C4-2B (cell line): ENCODE measurements at regions not wholly inside any gene's neighbourhood (a gene's known extent, or its start where the extent isn't known, plus 50 kb on each side); places are given as distances from the start of the nearest gene placed in this dataset.

Experiments used
- H3K27ac ChIP-seq: fragments of 450-650 bp; 2 replicates; pipeline ENCODE4 v1.5.1; 2017
- CTCF ChIP-seq: fragments of 450-650 bp; conservative IDR thresholded peaks from 2 replicates; pipeline ENCODE4 v1.5.1; 2017; ENCODE audit warnings: mild to moderate bottlenecking
- ZFX ChIP-seq: fragments of 450-650 bp; IDR thresholded peaks from 2 replicates; pipeline ENCODE4 v1.6.1; 2017

DNA sequence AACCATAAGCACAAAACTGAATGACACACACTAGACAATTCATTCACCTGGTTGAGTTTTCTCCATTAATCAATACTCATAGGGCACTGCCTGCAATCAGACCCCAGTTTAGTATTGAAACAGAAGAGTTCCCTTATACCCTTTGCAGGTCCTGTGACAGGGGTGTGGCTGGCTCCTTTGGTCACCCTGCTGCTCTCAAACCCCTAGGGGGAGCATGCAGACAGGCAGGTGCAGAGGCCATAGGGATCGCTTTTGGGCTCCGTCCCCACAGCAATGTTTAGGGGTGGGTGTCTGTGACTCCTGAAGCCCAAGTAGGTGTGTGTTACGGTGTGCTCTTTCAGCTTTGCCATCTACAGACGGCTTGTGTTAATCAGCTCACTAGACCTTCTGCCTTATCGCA lies 210.4 kb downstream of the CENPW start:
- no peak overlapping the region for H3K27ac ChIP-seq
- TF ChIP-seq CTCF (peak; percentile 53), ZFX (no peak)

DNA sequence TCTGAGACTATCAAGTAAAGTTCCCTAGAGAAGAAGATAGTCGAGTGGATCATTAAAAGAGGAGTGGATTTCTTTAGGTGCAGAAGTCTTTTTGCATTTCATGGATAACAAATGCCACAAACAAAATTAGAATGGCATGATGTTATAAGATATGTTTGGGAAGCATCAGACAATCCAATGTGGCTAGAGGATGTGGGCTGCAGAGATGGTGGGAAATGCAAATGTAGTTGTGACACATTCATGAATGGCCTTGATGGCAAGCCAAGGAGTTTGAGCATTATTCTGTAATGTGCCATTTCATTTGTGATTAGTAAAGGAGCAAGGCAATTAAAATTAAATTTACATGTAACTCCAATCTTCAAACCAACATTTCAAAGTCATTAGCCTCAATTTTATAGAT lies 211.9 kb downstream of the CENPW start:
- no peak overlapping the region for H3K27ac ChIP-seq
- TF ChIP-seq CTCF (no peak), ZFX (no peak)

DNA sequence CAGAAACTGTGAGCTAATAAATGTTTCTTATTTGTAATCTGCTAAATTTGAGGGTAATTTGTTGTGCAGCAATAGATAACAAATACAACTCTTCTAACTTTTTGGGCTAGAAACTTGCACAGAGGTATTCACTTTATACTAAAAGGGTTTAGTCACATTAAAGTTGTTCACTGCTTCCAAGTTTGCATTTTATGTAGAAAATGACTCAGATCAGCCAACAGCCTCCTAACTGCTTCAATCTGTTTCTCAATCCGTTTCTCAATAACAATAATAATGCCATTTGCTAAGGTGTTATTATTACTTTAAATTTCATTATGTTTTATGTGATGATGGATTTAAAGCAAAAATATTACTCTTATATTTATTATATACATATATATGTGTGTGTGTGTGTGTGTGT lies 213.9 kb downstream of the CENPW start:
- no peak overlapping the region for H3K27ac ChIP-seq
- no peak for TF ChIP-seq ZFX
- TF ChIP-seq CTCF: no peak

DNA sequence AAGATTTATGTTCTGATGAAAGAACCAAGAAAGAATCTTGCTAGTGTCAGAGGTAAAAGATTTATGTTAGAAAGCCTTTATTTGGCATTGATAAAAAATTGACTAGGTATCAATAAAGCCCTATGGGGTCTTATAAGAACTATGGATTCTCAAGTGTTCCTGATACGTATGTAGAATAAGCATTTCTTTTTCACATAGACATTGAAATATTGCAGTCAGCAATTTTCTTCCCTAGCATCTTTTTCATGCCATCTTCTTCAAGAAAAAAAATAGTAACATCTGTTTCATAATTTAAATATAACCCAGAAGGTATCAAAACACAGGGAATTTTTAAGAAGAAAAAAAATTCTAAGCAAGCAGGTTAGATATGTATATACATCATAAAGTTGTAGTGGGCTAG lies 230.6 kb downstream of the CENPW start:
- TF ChIP-seq ZFX (no peak), CTCF (no peak)
- no peak overlapping the region for H3K27ac ChIP-seq

DNA sequence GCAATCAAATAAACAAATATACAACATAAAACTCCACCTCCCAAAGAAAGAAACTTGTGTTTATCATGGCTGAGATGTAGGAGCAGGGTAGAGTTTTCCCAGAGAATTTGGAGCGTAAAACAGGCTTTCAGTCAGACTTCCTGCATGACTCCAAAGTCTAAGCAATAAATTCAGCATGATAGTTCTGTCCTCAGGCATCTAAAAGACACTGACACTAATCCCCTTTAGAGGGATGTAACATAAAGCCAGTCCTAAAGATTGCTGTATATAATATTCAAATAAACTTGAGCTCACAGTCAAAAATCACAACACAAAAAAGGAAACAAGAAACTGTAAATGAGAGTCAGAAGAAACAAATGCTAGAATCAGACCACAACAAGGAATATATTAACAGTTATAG lies 234.4 kb downstream of the CENPW start:
- TF ChIP-seq ZFX (no peak), CTCF (no peak)
- H3K27ac ChIP-seq: no peak overlapping the region

DNA sequence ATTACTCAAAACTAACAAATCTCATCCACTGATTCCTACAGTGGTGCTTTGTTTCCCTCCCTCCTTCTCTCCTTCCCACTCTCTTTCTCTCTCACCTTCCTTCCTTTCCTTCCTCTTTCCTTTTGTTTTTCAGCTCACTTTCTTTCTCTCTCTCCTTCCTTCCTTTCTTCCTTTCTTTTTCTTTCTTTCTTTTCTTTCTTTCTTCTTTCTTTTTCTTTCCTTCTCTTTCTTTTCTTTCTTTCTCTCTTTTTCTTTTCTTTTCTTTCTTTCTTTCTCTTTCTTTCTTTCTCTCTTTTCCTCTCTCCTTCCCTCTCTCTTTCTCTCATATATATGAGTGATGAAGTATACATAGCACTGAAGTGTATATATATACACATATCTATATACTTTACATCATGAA lies 241.4 kb downstream of the CENPW start:
- TF ChIP-seq ZFX: no peak
- TF ChIP-seq CTCF: no peak
- H3K27ac ChIP-seq: no peak overlapping the region

DNA sequence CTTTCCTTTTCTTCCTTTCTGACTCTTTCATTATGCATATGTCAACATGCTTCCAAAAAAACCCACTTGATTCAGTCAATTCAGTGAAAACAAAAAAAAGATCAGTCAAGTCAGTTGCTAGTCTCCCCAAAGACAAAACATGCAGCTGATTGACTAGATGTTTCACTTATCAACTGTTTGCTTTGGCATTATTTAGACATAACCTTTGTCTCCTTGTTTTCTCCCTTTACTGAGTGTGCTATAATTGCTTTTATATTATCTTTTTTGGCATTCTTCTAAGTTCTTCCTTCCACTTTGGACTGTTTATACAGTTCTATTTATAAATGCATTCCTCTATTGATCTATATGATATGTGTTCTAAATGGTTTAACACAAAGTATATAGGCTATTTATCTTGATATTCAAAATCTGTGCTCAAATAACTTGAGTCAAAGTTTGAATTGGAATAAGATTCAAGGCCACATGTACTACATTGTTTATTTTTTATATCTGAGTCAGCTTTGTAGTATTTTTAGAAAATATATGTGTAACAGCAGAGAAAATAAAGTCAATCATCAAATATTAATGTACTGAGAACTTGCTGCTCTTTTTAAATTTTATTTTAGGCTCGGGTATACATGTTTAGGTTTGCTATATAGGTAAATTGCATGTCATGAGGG lies 260.5 kb downstream of the CENPW start:
- TF ChIP-seq CTCF: no peak
- TF ChIP-seq ZFX: no peak
- peak overlapping the region; percentile 92 for H3K27ac ChIP-seq
